HEK293 (cell line): ENCODE measurements at regions not wholly inside any gene's neighbourhood (a gene's known extent, or its start where the extent isn't known, plus 50 kb on each side); places are given as distances from the start of the nearest gene placed in this dataset.

Source experiments
- CTCF ChIA-PET: fragments of 350-600 bp; formaldehyde crosslinking; extraction: SDS; loops from one replicate; lab custom pipeline; 2021; ENCODE audit warnings: antibody characterized with exemption; lab: Yijun Ruan, JAX
- POLR2A ChIA-PET: fragments of 300-600 bp; formaldehyde crosslinking; extraction: SDS; loops from one replicate; lab custom pipeline; 2020; ENCODE audit warnings: antibody characterized with exemption, inconsistent platforms; lab: Yijun Ruan, JAX
- H3K27ac ChIP-seq: fragments of 200-500 bp; sonication (Bioruptor generic); 2 replicates; pipeline ENCODE4 v1.5.1; 2014; ENCODE audit warnings: low read depth, low read length, control low read depth, inconsistent platforms; ENCODE audit errors: extremely low read depth
- H3K36me3 ChIP-seq, 2 experiments: fragments of 200-500 bp in 1 of 2; sonication (Bioruptor generic) in 1 of 2; 1 replicate in 1 of 2; 2 replicates in 1 of 2; pipeline ENCODE4 v1.5.1; 2014 to 2017; ENCODE audit warnings: inconsistent platforms in 2 of 2, low read length in 2 of 2; ENCODE audit not compliant: control insufficient read depth in 2 of 2, insufficient read depth in 1 of 2
- H3K4me1 ChIP-seq: fragments of 200-500 bp; sonication (Bioruptor generic); 2 replicates; pipeline ENCODE4 v1.5.1; 2014; ENCODE audit warnings: mild to moderate bottlenecking, low read length, inconsistent platforms; ENCODE audit not compliant: control insufficient read depth, insufficient read depth
- H3K4me3 ChIP-seq: 2 replicates; pipeline ENCODE4 v1.5.1; 2011; ENCODE audit warnings: low read depth, mild to moderate bottlenecking, control low read depth, low read length, moderate library complexity
- H3K9me3 ChIP-seq: fragments of 200-500 bp; sonication (Bioruptor generic); 2 replicates; pipeline ENCODE4 v1.5.1; 2014; ENCODE audit warnings: low read depth, low read length, inconsistent platforms; ENCODE audit not compliant: control insufficient read depth, insufficient read depth
- BCL11A ChIP-seq: fragments of 450-650 bp; formaldehyde crosslinking; IDR thresholded peaks from 2 replicates; pipeline ENCODE4 v1.5.1; 2016; ENCODE audit warnings: low read depth, missing biosample characterization, missing genetic modification characterization
- GLI4 ChIP-seq: fragments of 450-650 bp; formaldehyde crosslinking; IDR thresholded peaks from 2 replicates; pipeline ENCODE4 v1.5.1; 2016; ENCODE audit warnings: missing biosample characterization, missing genetic modification characterization
- PATZ1 ChIP-seq: fragments of 450-650 bp; formaldehyde crosslinking; IDR thresholded peaks from 2 replicates; pipeline ENCODE4 v1.5.1; 2016; ENCODE audit warnings: missing biosample characterization, missing genetic modification characterization
- TRIM28 ChIP-seq: IDR thresholded peaks from 2 replicates; pipeline ENCODE4 v1.6.1; 2011; ENCODE audit warnings: low read length, control low read depth, borderline replicate concordance
- ZBTB1 ChIP-seq: fragments of 450-650 bp; formaldehyde crosslinking; IDR thresholded peaks from 2 replicates; pipeline ENCODE4 v1.5.1; 2016; ENCODE audit warnings: missing biosample characterization, missing genetic modification characterization
- ZBTB49 ChIP-seq: fragments of 450-650 bp; formaldehyde crosslinking; IDR thresholded peaks from 2 replicates; pipeline ENCODE4 v1.5.1; 2016; ENCODE audit warnings: missing biosample characterization, missing genetic modification characterization, low read depth
- ZEB2 ChIP-seq: fragments of 450-650 bp; formaldehyde crosslinking; IDR thresholded peaks from 2 replicates; pipeline ENCODE4 v1.5.1; 2016; ENCODE audit warnings: missing biosample characterization, missing genetic modification characterization
- ZFHX2 ChIP-seq: fragments of 450-650 bp; formaldehyde crosslinking; conservative IDR thresholded peaks from 2 replicates; pipeline ENCODE4 v1.5.1; 2016; ENCODE audit warnings: missing biosample characterization, missing genetic modification characterization
- ZFP3 ChIP-seq: fragments of 450-650 bp; formaldehyde crosslinking; IDR thresholded peaks from 2 replicates; pipeline ENCODE4 v1.5.1; 2016; ENCODE audit warnings: low read depth, missing biosample characterization, missing genetic modification characterization
- ZNF112 ChIP-seq: fragments of 450-650 bp; formaldehyde crosslinking; IDR thresholded peaks from 2 replicates; pipeline ENCODE4 v1.5.0; 2017; ENCODE audit warnings: missing biosample characterization, missing genetic modification characterization
- ZNF121 ChIP-seq: fragments of 450-650 bp; formaldehyde crosslinking; IDR thresholded peaks from 2 replicates; pipeline ENCODE4 v1.5.1; 2016; ENCODE audit warnings: missing biosample characterization, missing genetic modification characterization
- ZNF175 ChIP-seq: fragments of 450-650 bp; formaldehyde crosslinking; IDR thresholded peaks from 2 replicates; pipeline ENCODE4 v1.5.1; 2016; ENCODE audit warnings: missing biosample characterization, missing genetic modification characterization
- ZNF2 ChIP-seq: fragments of 450-650 bp; formaldehyde crosslinking; IDR thresholded peaks from 2 replicates; pipeline ENCODE4 v1.5.1; 2016; ENCODE audit warnings: missing biosample characterization, missing genetic modification characterization
- ZNF23 ChIP-seq: fragments of 450-650 bp; formaldehyde crosslinking; IDR thresholded peaks from 2 replicates; pipeline ENCODE4 v1.5.1; 2016; ENCODE audit warnings: missing biosample characterization, missing genetic modification characterization, borderline replicate concordance
- ZNF266 ChIP-seq: fragments of 450-650 bp; formaldehyde crosslinking; IDR thresholded peaks from 2 replicates; pipeline ENCODE4 v1.5.1; 2016; ENCODE audit warnings: missing biosample characterization, missing genetic modification characterization, low read depth
- ZNF529 ChIP-seq: fragments of 450-650 bp; formaldehyde crosslinking; IDR thresholded peaks from 2 replicates; pipeline ENCODE4 v1.5.1; 2017; ENCODE audit warnings: missing genetic modification characterization, missing biosample characterization; ENCODE audit not compliant: insufficient replicate concordance
- ZNF548 ChIP-seq: fragments of 450-650 bp; formaldehyde crosslinking; IDR thresholded peaks from 2 replicates; pipeline ENCODE4 v1.5.1; 2016; ENCODE audit warnings: missing biosample characterization, missing genetic modification characterization
- ZNF558 ChIP-seq: fragments of 450-650 bp; formaldehyde crosslinking; IDR thresholded peaks from 2 replicates; pipeline ENCODE4 v1.5.1; 2016; ENCODE audit warnings: missing biosample characterization, missing genetic modification characterization
- ZNF600 ChIP-seq: fragments of 450-650 bp; formaldehyde crosslinking; IDR thresholded peaks from 2 replicates; pipeline ENCODE4 v1.5.1; 2016; ENCODE audit warnings: missing biosample characterization, missing genetic modification characterization
- ZNF623 ChIP-seq: fragments of 450-650 bp; formaldehyde crosslinking; IDR thresholded peaks from 2 replicates; pipeline ENCODE4 v1.5.1; 2016; ENCODE audit warnings: missing biosample characterization, missing genetic modification characterization
- ZNF660 ChIP-seq: fragments of 450-650 bp; IDR thresholded peaks from 2 replicates; pipeline ENCODE4 v1.5.1; 2018; ENCODE audit warnings: missing biosample characterization, mild to moderate bottlenecking, missing genetic modification characterization
- ZNF704 ChIP-seq: fragments of 450-650 bp; formaldehyde crosslinking; IDR thresholded peaks from 2 replicates; pipeline ENCODE4 v1.5.1; 2016; ENCODE audit warnings: missing biosample characterization, missing genetic modification characterization
- ZNF843 ChIP-seq: fragments of 450-650 bp; formaldehyde crosslinking; IDR thresholded peaks from 2 replicates; pipeline ENCODE4 v1.5.1; 2016; ENCODE audit warnings: missing biosample characterization, missing genetic modification characterization
- TF ChIP-seq, protein P1 (sequence below): fragments of 450-650 bp; formaldehyde crosslinking; IDR thresholded peaks from 2 replicates; pipeline ENCODE4 v1.5.1; 2016; ENCODE audit warnings: missing biosample characterization, missing genetic modification characterization, borderline replicate concordance

DNA sequence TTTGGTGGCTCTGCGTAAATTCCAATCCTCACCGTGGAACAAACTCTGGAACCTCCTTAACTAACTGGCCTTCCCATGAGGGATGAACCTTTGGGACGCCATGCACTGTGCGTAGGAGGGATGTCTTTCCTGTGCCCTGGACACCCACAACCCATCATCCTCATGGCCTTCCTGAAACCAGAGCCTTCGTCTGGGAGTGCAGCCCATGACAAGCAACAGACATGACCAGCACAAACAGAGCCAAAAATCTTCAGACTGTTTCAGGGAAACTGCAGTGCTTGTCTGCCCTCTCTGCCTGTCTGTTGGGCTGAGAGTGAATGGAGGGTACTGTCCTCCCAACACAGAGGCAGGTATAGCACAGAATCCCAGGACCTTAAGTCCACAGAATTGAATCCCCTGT lies 61.1 kb upstream of the BOC start:
- H3K4me1 ChIP-seq = peaks cover 13% of the 10 kb centered on the region; the same call in 1 of the 2 replicates
- POLR2A ChIA-PET = no interaction called here
- no peak overlapping the region for H3K4me3 ChIP-seq
- H3K27ac ChIP-seq = peak overlapping the region; percentile 27; the same call in 1 of the 2 replicates
- CTCF ChIA-PET = no interaction called here
- no peak for TF ChIP-seq ZNF558 (tag by site-specific recombination)
- TF ChIP-seq, all 188 proteins: peak for 0
- Histone ChIP-seq H3K36me3 (no peaks in the 10 kb centered on the region), H3K9me3 (no peaks in the 10 kb centered on the region)

- Histone ChIP-seq H3K27ac (peak overlapping the region; percentile 83), H3K4me3 (no peak overlapping the region), H3K9me3 (no peaks in the 10 kb centered on the region), H3K4me1 (peaks cover 13% of the 10 kb centered on the region; the same call in 1 of the 2 replicates), H3K36me3 (no peaks in the 10 kb centered on the region)
- ChIA-PET POLR2A (interaction anchor here (0.7 to 1.1 kb wide), 4 partner anchors 15 to 86 kb away, joined by 3 to 6 read pairs (median 4); no protein-coding TSS in a partner anchor), CTCF (interaction anchor here (0.6 to 1.2 kb wide), 2 partner anchors 9 to 417 kb away, joined by 3 read pairs; no protein-coding TSS in a partner anchor)
- TF ChIP-seq PATZ1 (tag by site-specific recombination) (peak; percentile 72), BCL11A (tag by site-specific recombination) (no peak), ZBTB1 (tag by site-specific recombination) (no peak), ZNF704 (tag by site-specific recombination) (no peak), ZNF600 (tag by site-specific recombination) (no peak), ZNF623 (no peak), ZNF529 (tag by site-specific recombination) (no peak), ZNF843 (tag by site-specific recombination) (peak; percentile 91), ZNF660 (tag by site-specific recombination) (no peak), ZNF121 (tag by site-specific recombination) (no peak), ZNF23 (no peak), ZNF2 (tag by site-specific recombination) (no peak), GLI4 (no peak), ZEB2 (tag by site-specific recombination) (peak; percentile 65; the same call in 1 of the 2 replicates), ZNF175 (tag by site-specific recombination) (no peak), ZNF266 (tag by site-specific recombination) (no peak), ZNF112 (tag by site-specific recombination) (no peak), ZFP3 (tag by site-specific recombination) (no peak), ZNF548 (tag by site-specific recombination) (no peak), ZBTB49 (no peak), ZNF558 (tag by site-specific recombination) (peak; percentile 58; the same call in 1 of the 2 replicates), ZFHX2 (tag by site-specific recombination) (peak; percentile 51; the same call in 1 of the 2 replicates), TRIM28 (peak; percentile 96)
- TF ChIP-seq, protein P1, sequence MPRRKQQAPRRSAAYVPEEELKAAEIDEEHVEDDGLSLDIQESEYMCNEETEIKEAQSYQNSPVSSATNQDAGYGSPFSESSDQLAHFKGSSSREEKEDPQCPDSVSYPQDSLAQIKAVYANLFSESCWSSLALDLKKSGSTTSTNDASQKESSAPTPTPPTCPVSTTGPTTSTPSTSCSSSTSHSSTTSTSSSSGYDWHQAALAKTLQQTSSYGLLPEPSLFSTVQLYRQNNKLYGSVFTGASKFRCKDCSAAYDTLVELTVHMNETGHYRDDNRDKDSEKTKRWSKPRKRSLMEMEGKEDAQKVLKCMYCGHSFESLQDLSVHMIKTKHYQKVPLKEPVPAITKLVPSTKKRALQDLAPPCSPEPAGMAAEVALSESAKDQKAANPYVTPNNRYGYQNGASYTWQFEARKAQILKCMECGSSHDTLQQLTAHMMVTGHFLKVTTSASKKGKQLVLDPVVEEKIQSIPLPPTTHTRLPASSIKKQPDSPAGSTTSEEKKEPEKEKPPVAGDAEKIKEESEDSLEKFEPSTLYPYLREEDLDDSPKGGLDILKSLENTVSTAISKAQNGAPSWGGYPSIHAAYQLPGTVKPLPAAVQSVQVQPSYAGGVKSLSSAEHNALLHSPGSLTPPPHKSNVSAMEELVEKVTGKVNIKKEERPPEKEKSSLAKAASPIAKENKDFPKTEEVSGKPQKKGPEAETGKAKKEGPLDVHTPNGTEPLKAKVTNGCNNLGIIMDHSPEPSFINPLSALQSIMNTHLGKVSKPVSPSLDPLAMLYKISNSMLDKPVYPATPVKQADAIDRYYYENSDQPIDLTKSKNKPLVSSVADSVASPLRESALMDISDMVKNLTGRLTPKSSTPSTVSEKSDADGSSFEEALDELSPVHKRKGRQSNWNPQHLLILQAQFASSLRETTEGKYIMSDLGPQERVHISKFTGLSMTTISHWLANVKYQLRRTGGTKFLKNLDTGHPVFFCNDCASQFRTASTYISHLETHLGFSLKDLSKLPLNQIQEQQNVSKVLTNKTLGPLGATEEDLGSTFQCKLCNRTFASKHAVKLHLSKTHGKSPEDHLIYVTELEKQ (tag by site-specific recombination) = peak; percentile 77
Measured at GRCh38 chr3:113151461-113152031, 59.8 kb upstream of the BOC start.
